Prostate gland (tissue), 2 donors: ENCODE measurements at regions not wholly inside any gene's neighbourhood (a gene's known extent, or its start where the extent isn't known, plus 50 kb on each side); places are given as distances from the start of the nearest gene placed in this dataset.

ENCODE experiments used
- POLR2A ChIP-seq: fragments of 450-650 bp; IDR thresholded peaks from one replicate; pipeline ENCODE4 v1.6.1; 2016; ENCODE audit warnings: antibody characterized with exemption, mild to moderate bottlenecking
- TF ChIP-seq, protein P1 (sequence below), 4 experiments: fragments of 200-600 bp in 2 of 4; fragments of 450-650 bp in 2 of 4; sonication (generic) in 2 of 4; IDR thresholded peaks; 1 replicate in 3 of 4; 2 replicates in 1 of 4; pipeline ENCODE4 v1.5.1; 2016 to 2019; ENCODE audit warnings: antibody characterized with exemption in 4 of 4, mild to moderate bottlenecking in 2 of 4, moderate library complexity in 2 of 4

- no peak for TF ChIP-seq POLR2A
- TF ChIP-seq, protein P1, sequence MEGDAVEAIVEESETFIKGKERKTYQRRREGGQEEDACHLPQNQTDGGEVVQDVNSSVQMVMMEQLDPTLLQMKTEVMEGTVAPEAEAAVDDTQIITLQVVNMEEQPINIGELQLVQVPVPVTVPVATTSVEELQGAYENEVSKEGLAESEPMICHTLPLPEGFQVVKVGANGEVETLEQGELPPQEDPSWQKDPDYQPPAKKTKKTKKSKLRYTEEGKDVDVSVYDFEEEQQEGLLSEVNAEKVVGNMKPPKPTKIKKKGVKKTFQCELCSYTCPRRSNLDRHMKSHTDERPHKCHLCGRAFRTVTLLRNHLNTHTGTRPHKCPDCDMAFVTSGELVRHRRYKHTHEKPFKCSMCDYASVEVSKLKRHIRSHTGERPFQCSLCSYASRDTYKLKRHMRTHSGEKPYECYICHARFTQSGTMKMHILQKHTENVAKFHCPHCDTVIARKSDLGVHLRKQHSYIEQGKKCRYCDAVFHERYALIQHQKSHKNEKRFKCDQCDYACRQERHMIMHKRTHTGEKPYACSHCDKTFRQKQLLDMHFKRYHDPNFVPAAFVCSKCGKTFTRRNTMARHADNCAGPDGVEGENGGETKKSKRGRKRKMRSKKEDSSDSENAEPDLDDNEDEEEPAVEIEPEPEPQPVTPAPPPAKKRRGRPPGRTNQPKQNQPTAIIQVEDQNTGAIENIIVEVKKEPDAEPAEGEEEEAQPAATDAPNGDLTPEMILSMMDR (IDR thresholded peaks at IDR 0.05), result no peak
Observed at GRCh38 chr1:227451057-227451456, 112.3 kb upstream of the ZNF678 start.
